IMR-90 (cell line): ENCODE measurements at regions not wholly inside any gene's neighbourhood (a gene's known extent, or its start where the extent isn't known, plus 50 kb on each side); places are given as distances from the start of the nearest gene placed in this dataset.

Source experiments
- ATAC-seq: fragments of 200-7000 bp; cut with Tn5 transposase; 2 replicates; pipeline ENCODE4 v1.9.1; 2020; ENCODE audit warnings: low read depth, mild to moderate bottlenecking, moderate library complexity
- BruUV-seq: library from RNA; stranded (reverse); fragments of 400-500 nt; replicated peaks from 2 replicates; lab custom pipeline; 2021; lab: Mats Ljungman, UMichigan
- CTCF ChIA-PET: fragments of 300-600 bp; formaldehyde crosslinking; extraction: SDS; loops from one replicate; lab custom pipeline; 2021; ENCODE audit warnings: antibody characterized with exemption; lab: Yijun Ruan, JAX
- POLR2A ChIA-PET: fragments of 300-600 bp; sonication (Branson Sonifier 250); formaldehyde crosslinking; loops from one replicate; lab custom pipeline; 2022; ENCODE audit warnings: antibody characterized with exemption; ENCODE audit not compliant: unreplicated experiment; lab: Charles Lee
- DNase-seq: peaks from one replicate; pipeline ENCODE4 v3.0.0; 2013
- H2AFZ ChIP-seq: replicated peaks from 2 replicates; pipeline ENCODE3; 2013; ENCODE audit warnings: low read length, mild to moderate bottlenecking; ENCODE audit not compliant: poor library complexity
- H2AK5ac ChIP-seq: 2 replicates; pipeline ENCODE4 v1.6.1; 2013; ENCODE audit warnings: low read depth, low read length, inconsistent platforms
- H2AK9ac ChIP-seq: replicated peaks from 2 replicates; pipeline ENCODE3; 2013; ENCODE audit warnings: mild to moderate bottlenecking, low read depth, low read length, moderate library complexity; ENCODE audit not compliant: poor library complexity
- H2BK120ac ChIP-seq: 2 replicates; pipeline ENCODE4 v1.6.1; 2013; ENCODE audit warnings: low read depth, low read length, inconsistent platforms
- H2BK15ac ChIP-seq: 3 replicates; pipeline ENCODE4 v1.6.1; 2013; ENCODE audit warnings: low read depth, low read length, inconsistent platforms
- H2BK20ac ChIP-seq: 2 replicates; pipeline ENCODE4 v1.6.1; 2013; ENCODE audit warnings: low read depth, mild to moderate bottlenecking, inconsistent platforms, low read length, moderate library complexity
- H2BK5ac ChIP-seq: 2 replicates; pipeline ENCODE4 v1.6.1; 2013; ENCODE audit warnings: mild to moderate bottlenecking, low read depth, low read length, inconsistent platforms; ENCODE audit not compliant: poor library complexity, severe bottlenecking
- H3K14ac ChIP-seq: replicated peaks from 2 replicates; pipeline ENCODE4 v1.6.1; 2013; ENCODE audit warnings: low read depth, low read length, inconsistent platforms
- H3K18ac ChIP-seq: 2 replicates; pipeline ENCODE4 v1.6.1; 2013; ENCODE audit warnings: low read depth, low read length, control low read depth
- H3K23ac ChIP-seq: 2 replicates; pipeline ENCODE4 v1.6.1; 2013; ENCODE audit warnings: low read depth, low read length, inconsistent platforms
- H3K27ac ChIP-seq: 2 replicates; pipeline ENCODE4 v1.5.1; 2013; ENCODE audit warnings: mild to moderate bottlenecking, control low read depth, low read length; ENCODE audit not compliant: insufficient read depth
- H3K27me3 ChIP-seq: 2 replicates; pipeline ENCODE4 v1.6.1; 2013; ENCODE audit warnings: low read length; ENCODE audit not compliant: control insufficient read depth, insufficient read depth
- H3K36me3 ChIP-seq: 2 replicates; pipeline ENCODE4 v1.6.1; 2013; ENCODE audit warnings: low read length, mixed read lengths; ENCODE audit not compliant: control insufficient read depth, insufficient read depth
- H3K4ac ChIP-seq: 2 replicates; pipeline ENCODE4 v1.6.1; 2013; ENCODE audit warnings: low read depth, low read length, inconsistent platforms
- H3K4me1 ChIP-seq: 2 replicates; pipeline ENCODE4 v1.6.1; 2013; ENCODE audit warnings: low read length, mixed read lengths; ENCODE audit not compliant: control insufficient read depth, insufficient read depth
- H3K4me2 ChIP-seq: 2 replicates; pipeline ENCODE4 v1.6.1; 2013; ENCODE audit warnings: low read depth, mild to moderate bottlenecking, control low read depth, low read length, moderate library complexity
- H3K4me3 ChIP-seq: 2 replicates; pipeline ENCODE4 v1.5.1; 2013; ENCODE audit warnings: low read depth, mild to moderate bottlenecking, control low read depth, low read length, moderate library complexity; ENCODE audit not compliant: insufficient read depth
- H3K56ac ChIP-seq: 2 replicates; pipeline ENCODE4 v1.6.1; 2013; ENCODE audit warnings: low read length, inconsistent platforms; ENCODE audit not compliant: insufficient read depth; ENCODE audit errors: extremely low read depth
- H3K79me1 ChIP-seq, 2 experiments: 2 replicates each; pipeline ENCODE4 v1.6.1; 2013; ENCODE audit warnings: low read length in 2 of 2, inconsistent platforms in 1 of 2, low read depth in 1 of 2
- H3K9ac ChIP-seq: 2 replicates; pipeline ENCODE4 v1.6.1; 2013; ENCODE audit warnings: low read depth, low read length, control low read depth
- H3K9me1 ChIP-seq: 2 replicates; pipeline ENCODE4 v1.6.1; 2013; ENCODE audit warnings: low read length, inconsistent platforms; ENCODE audit not compliant: insufficient read depth
- H3K9me3 ChIP-seq: 2 replicates; pipeline ENCODE4 v1.6.1; 2013; ENCODE audit warnings: low read length; ENCODE audit not compliant: control insufficient read depth, insufficient read depth
- H4K20me1 ChIP-seq: 2 replicates; pipeline ENCODE4 v1.6.1; 2013; ENCODE audit warnings: low read length, inconsistent platforms; ENCODE audit not compliant: insufficient read depth
- H4K5ac ChIP-seq: 2 replicates; pipeline ENCODE4 v1.6.1; 2013; ENCODE audit warnings: mild to moderate bottlenecking, low read depth, low read length, control low read depth
- H4K8ac ChIP-seq, 2 experiments: 2 replicates each; pipeline ENCODE4 v1.6.1; 2013; ENCODE audit warnings: low read depth in 2 of 2, low read length in 2 of 2, control low read depth in 1 of 2, inconsistent platforms in 1 of 2
- H4K91ac ChIP-seq: 2 replicates; pipeline ENCODE4 v1.6.1; 2013; ENCODE audit warnings: low read depth, low read length, inconsistent platforms; ENCODE audit not compliant: insufficient read depth
- BHLHE40 ChIP-seq: fragments of 150-350 bp; IDR thresholded peaks from 2 replicates; pipeline ENCODE4 v1.6.1; 2016; ENCODE audit warnings: mild to moderate bottlenecking, low read depth, low read length
- CEBPB ChIP-seq: IDR thresholded peaks from 2 replicates; pipeline ENCODE4 v1.6.1; 2012; ENCODE audit warnings: low read depth, low read length, improper control_type of control experiment
- MXI1 ChIP-seq: IDR thresholded peaks from 2 replicates; pipeline ENCODE4 v1.6.1; 2012; ENCODE audit warnings: low read depth, mild to moderate bottlenecking, low read length, moderate library complexity, borderline replicate concordance
- POLR2A ChIP-seq: IDR thresholded peaks from 2 replicates; pipeline ENCODE4 v1.6.1; 2012; ENCODE audit warnings: mild to moderate bottlenecking, low read depth, low read length
- RCOR1 ChIP-seq: IDR thresholded peaks from 2 replicates; pipeline ENCODE4 v1.6.1; 2012; ENCODE audit warnings: mild to moderate bottlenecking, low read length, improper control_type of control experiment; ENCODE audit not compliant: insufficient replicate concordance
- WGBS, 2 experiments: methylation state at CpG; one replicate each; pipeline versions ENCODE4 v1.1.5 to v1.1.7; 2013; ENCODE audit warnings: missing lambda C conversion rate in 2 of 2; ENCODE audit not compliant: insufficient read length in 1 of 2; ENCODE audit errors: extremely low coverage in 2 of 2; 5-methylcytosine and 5-hydroxymethylcytosine counted together
- dilution Hi-C: fragments of 300-500 bp; cut with HindIII; formaldehyde crosslinking; loops from one replicate; pipeline ENCODE4 v1.14.3; 2018; ENCODE audit warnings: low sequenced_read_pairs; ENCODE audit not compliant: unreplicated experiment
- in situ Hi-C: fragments of 300-500 bp; cut with MboI; formaldehyde crosslinking; loops from 3 replicates; pipeline ENCODE4 v1.14.3; 2019; ENCODE audit warnings: low sequenced_read_pairs, inconsistent platforms, mixed read lengths
- intact Hi-C: fragments of 100-400 bp; cut with micrococcal nuclease; formaldehyde crosslinking; loops from 2 replicates; pipeline ENCODE4 v1.10.0; 2022

DNA sequence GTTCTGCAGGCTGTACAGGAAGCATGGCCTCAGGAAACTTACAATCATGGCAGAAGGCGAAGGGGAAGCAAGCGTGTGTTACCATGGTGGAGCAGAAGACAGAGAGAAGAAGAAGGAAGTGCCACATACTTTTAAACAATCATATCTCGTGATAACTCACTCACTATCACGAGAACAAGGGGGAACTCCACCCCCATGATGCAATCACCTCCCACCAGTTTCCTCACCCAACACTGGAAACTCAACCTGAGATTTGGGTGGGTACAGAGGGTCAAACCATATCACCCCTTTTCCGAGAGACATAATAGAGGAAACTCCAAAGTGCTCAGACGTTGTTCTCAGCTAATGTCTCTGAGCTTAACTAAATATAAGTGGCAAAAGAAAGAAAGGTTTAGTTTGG lies 186.3 kb upstream of the MME start:
- H3K14ac ChIP-seq, result no peak overlapping the region
- no peaks in the 10 kb centered on the region for H3K36me3 ChIP-seq
- H4K8ac ChIP-seq, result peak overlapping the region in 1 of 2 experiments; percentile 30; a peak in 1 of 4 replicates
- TF ChIP-seq POLR2A, result no peak
- no peak for TF ChIP-seq MXI1
- peak; percentile 31; the same call in 1 of the 2 replicates for TF ChIP-seq CEBPB
- no peak for TF ChIP-seq BHLHE40
- TF ChIP-seq RCOR1, result no peak
- no TSS peak for BruUV-seq
- H3K4me3 ChIP-seq, result no peak overlapping the region
- dilution Hi-C loops (no loop called here), in situ Hi-C loops (no loop called here), intact Hi-C loops (no loop called here)
- H3K9me1 ChIP-seq, result no peaks in the 10 kb centered on the region
- no peak overlapping the region for H2BK120ac ChIP-seq
- 0 out of 3 replicates have a peak overlapping the region, but pooled peaks have one; percentile 13 for H2BK15ac ChIP-seq
- no peaks in the 10 kb centered on the region for H3K79me1 ChIP-seq
- ATAC-seq (no peak), DNase-seq (no peak)
- no peak overlapping the region for H2AK5ac ChIP-seq
- no peak overlapping the region for H2AFZ ChIP-seq
- H3K27me3 ChIP-seq, result no peaks in the 10 kb centered on the region
- CTCF ChIA-PET, result interaction anchor here (1.5 kb wide), 1 partner anchor 11 kb away, joined by 5 read pairs; no protein-coding TSS in a partner anchor
- no peak overlapping the region for H3K4ac ChIP-seq
- no peaks in the 10 kb centered on the region for H3K9me3 ChIP-seq
- H3K4me1 ChIP-seq, result no peaks in the 10 kb centered on the region
- no peak overlapping the region for H2BK20ac ChIP-seq
- POLR2A ChIA-PET, result no interaction called here
- no CpG with 5 or more reads among the region's 6 CpGs for WGBS, 2 experiments
- no peak overlapping the region for H3K27ac ChIP-seq
- no peak overlapping the region for H2BK5ac ChIP-seq
- H3K9ac ChIP-seq, result no peak overlapping the region
- H4K5ac ChIP-seq, result no peak overlapping the region
- H3K56ac ChIP-seq, result no peak overlapping the region
- H4K20me1 ChIP-seq, result no peaks in the 10 kb centered on the region
- H3K18ac ChIP-seq, result no peak overlapping the region
- no peak overlapping the region for H3K23ac ChIP-seq
- H4K91ac ChIP-seq, result no peak overlapping the region
- no peak overlapping the region for H2AK9ac ChIP-seq
- no peak overlapping the region for H3K4me2 ChIP-seq
